Vagina (tissue), 2 donors: ENCODE measurements at regions not wholly inside any gene's neighbourhood (a gene's known extent, or its start where the extent isn't known, plus 50 kb on each side); places are given as distances from the start of the nearest gene placed in this dataset.

Source experiments
- DNase-seq, 2 donors: peaks; one replicate each; pipeline ENCODE4 v3.0.0-alpha.2; 2017; ENCODE audit errors: extremely low spot score in 2 of 2
- H3K27ac ChIP-seq: fragments of 200-600 bp; sonication (generic); one replicate; pipeline ENCODE4 v1.5.1; 2019
- H3K27me3 ChIP-seq: fragments of 200-600 bp; sonication (generic); one replicate; pipeline ENCODE4 v1.5.1; 2019
- H3K36me3 ChIP-seq, 2 donors: fragments of 200-600 bp; sonication (generic); one replicate each; pipeline ENCODE4 v1.5.1; 2017 to 2019
- H3K4me1 ChIP-seq: fragments of 200-600 bp; sonication (generic); one replicate; pipeline ENCODE4 v1.5.1; 2019
- H3K4me3 ChIP-seq, 2 donors: fragments of 200-600 bp; sonication (generic); 1 replicate in 1 of 2; 2 replicates in 1 of 2; pipeline ENCODE4 v1.5.1; 2016 to 2019
- H3K9me3 ChIP-seq: fragments of 200-600 bp; sonication (generic); one replicate; pipeline ENCODE4 v1.5.1; 2019
- CTCF ChIP-seq, 3 experiments: fragments of 450-650 bp in 2 of 3; fragments of 200-600 bp in 1 of 3; sonication (generic) in 1 of 3; IDR thresholded peaks; one replicate each; pipeline ENCODE4 v1.5.1; 2017 to 2019; ENCODE audit warnings: antibody characterized with exemption in 3 of 3, mild to moderate bottlenecking in 2 of 3, moderate library complexity in 2 of 3
- POLR2A ChIP-seq, 2 donors: fragments of 450-650 bp; IDR thresholded peaks; one replicate each; pipeline ENCODE4 v1.6.1; 2017; ENCODE audit warnings: antibody characterized with exemption in 2 of 2, mild to moderate bottlenecking in 2 of 2, moderate library complexity in 2 of 2
- POLR2AphosphoS5 ChIP-seq, 2 donors: sonication (generic); formaldehyde crosslinking; IDR thresholded peaks; one replicate each; pipeline ENCODE4 v1.9.0; 2017; ENCODE audit warnings: antibody characterized with exemption in 2 of 2, mild to moderate bottlenecking in 2 of 2, low read depth in 1 of 2; ENCODE audit not compliant: insufficient read depth in 1 of 2
- intact Hi-C: fragments of 100-400 bp; cut with DNase I; formaldehyde crosslinking; loops from one replicate; pipeline ENCODE4 v1.15.1; 2023

GRCh38 chr12:28885928-28886327 lies 263.1 kb upstream of the FAR2 start:
- Histone ChIP-seq H3K4me1 (no peaks in the 10 kb centered on the region), H3K36me3 (no peaks in the 10 kb centered on the region), H3K27me3 (no peaks in the 10 kb centered on the region), H3K4me3 (no peak overlapping the region), H3K27ac (no peak overlapping the region), H3K9me3 (no peaks in the 10 kb centered on the region)
- no peak for DNase-seq
- TF ChIP-seq CTCF (IDR thresholded peaks at IDR 0.05) (no peak), POLR2AphosphoS5 (IDR thresholded peaks at IDR 0.05; ENCODE audit: insufficient read depth in 1 of 2, low read depth in 1 of 2) (no peak), POLR2A (IDR thresholded peaks at IDR 0.05) (no peak)
- intact Hi-C loops, result no loop called here

GRCh38 chr12:28887461-28887990 lies 261.6 kb upstream of the FAR2 start:
- H3K36me3 ChIP-seq, result no peaks in the 10 kb centered on the region
- no peak for DNase-seq
- intact Hi-C loops, result no loop called here
- peaks cover 11% of the 10 kb centered on the region for H3K4me1 ChIP-seq
- TF ChIP-seq POLR2AphosphoS5 (IDR thresholded peaks at IDR 0.05; ENCODE audit: insufficient read depth in 1 of 2, low read depth in 1 of 2), result no peak
- no peak for TF ChIP-seq CTCF (IDR thresholded peaks at IDR 0.05)
- TF ChIP-seq POLR2A (IDR thresholded peaks at IDR 0.05), result no peak
- no peaks in the 10 kb centered on the region for H3K27me3 ChIP-seq
- no peaks in the 10 kb centered on the region for H3K9me3 ChIP-seq
- H3K27ac ChIP-seq, result no peak overlapping the region
- no peak overlapping the region for H3K4me3 ChIP-seq

GRCh38 chr12:28890664-28891063 lies 258.4 kb upstream of the FAR2 start:
- Histone ChIP-seq H3K9me3 (no peaks in the 10 kb centered on the region), H3K27me3 (no peaks in the 10 kb centered on the region), H3K36me3 (no peaks in the 10 kb centered on the region), H3K4me3 (no peak overlapping the region), H3K4me1 (peaks cover 25% of the 10 kb centered on the region), H3K27ac (no peak overlapping the region)
- DNase-seq, result no peak
- intact Hi-C loops, result no loop called here
- TF ChIP-seq CTCF (IDR thresholded peaks at IDR 0.05), result no peak
- no peak for TF ChIP-seq POLR2AphosphoS5 (IDR thresholded peaks at IDR 0.05; ENCODE audit: insufficient read depth in 1 of 2, low read depth in 1 of 2)
- no peak for TF ChIP-seq POLR2A (IDR thresholded peaks at IDR 0.05)

- H3K27ac ChIP-seq, result no peak overlapping the region
Measured at GRCh38 chr12:28891126-28891525, 258.0 kb upstream of the FAR2 start.

More at GRCh38 chr12:28891126-28891525, 258.0 kb upstream of the FAR2 start:
- no peak for TF ChIP-seq POLR2AphosphoS5 (IDR thresholded peaks at IDR 0.05; ENCODE audit: insufficient read depth in 1 of 2, low read depth in 1 of 2)
- TF ChIP-seq CTCF (IDR thresholded peaks at IDR 0.05), result no peak
- TF ChIP-seq POLR2A (IDR thresholded peaks at IDR 0.05), result no peak
- no peak overlapping the region for H3K4me3 ChIP-seq
- DNase-seq, result no peak
- no peaks in the 10 kb centered on the region for H3K9me3 ChIP-seq
- intact Hi-C loops, result no loop called here
- H3K27me3 ChIP-seq, result no peaks in the 10 kb centered on the region
- peaks cover 25% of the 10 kb centered on the region for H3K4me1 ChIP-seq
- no peaks in the 10 kb centered on the region for H3K36me3 ChIP-seq
